ENCODE measurements at regions not wholly inside any gene's neighbourhood (a gene's known extent, or its start where the extent isn't known, plus 50 kb on each side); places are given as distances from the start of the nearest gene placed in this dataset.

DNA sequence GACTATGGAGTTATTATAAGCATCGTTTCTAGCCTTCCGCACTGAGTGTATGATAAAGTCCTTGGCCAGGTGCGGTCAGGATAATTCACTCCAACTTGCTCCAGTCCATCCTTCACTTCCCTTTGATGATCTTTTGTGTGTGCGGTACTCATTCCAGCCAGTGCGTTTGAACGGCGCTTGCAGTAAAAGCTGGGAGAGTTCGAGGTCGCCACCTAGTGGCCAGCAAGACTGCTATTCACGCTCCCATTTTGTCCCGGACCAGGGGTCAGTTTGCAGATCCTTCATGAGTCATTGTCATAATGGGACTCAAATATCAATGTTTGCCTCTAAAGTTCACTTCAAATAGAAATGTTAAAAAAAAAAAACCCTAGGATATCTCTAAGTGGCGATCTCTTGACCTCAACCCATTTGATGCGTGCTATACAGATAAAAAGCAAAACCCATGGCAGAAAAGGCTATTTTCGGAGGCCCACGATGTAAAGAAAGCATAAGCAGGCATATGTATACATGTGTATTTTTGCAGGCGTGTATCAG is 417.1 kb downstream of the TMEM114 start:
- TF ChIP-seq, protein P1, sequence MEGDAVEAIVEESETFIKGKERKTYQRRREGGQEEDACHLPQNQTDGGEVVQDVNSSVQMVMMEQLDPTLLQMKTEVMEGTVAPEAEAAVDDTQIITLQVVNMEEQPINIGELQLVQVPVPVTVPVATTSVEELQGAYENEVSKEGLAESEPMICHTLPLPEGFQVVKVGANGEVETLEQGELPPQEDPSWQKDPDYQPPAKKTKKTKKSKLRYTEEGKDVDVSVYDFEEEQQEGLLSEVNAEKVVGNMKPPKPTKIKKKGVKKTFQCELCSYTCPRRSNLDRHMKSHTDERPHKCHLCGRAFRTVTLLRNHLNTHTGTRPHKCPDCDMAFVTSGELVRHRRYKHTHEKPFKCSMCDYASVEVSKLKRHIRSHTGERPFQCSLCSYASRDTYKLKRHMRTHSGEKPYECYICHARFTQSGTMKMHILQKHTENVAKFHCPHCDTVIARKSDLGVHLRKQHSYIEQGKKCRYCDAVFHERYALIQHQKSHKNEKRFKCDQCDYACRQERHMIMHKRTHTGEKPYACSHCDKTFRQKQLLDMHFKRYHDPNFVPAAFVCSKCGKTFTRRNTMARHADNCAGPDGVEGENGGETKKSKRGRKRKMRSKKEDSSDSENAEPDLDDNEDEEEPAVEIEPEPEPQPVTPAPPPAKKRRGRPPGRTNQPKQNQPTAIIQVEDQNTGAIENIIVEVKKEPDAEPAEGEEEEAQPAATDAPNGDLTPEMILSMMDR (IDR thresholded peaks at IDR 0.05) = peak; percentile 47
- Mint-ChIP-seq H3K4me3 (ENCODE audit: unreplicated experiment) (no peak overlapping the region), H3K4me1 (ENCODE audit: unreplicated experiment) (no peaks in the 10 kb centered on the region)

DNA sequence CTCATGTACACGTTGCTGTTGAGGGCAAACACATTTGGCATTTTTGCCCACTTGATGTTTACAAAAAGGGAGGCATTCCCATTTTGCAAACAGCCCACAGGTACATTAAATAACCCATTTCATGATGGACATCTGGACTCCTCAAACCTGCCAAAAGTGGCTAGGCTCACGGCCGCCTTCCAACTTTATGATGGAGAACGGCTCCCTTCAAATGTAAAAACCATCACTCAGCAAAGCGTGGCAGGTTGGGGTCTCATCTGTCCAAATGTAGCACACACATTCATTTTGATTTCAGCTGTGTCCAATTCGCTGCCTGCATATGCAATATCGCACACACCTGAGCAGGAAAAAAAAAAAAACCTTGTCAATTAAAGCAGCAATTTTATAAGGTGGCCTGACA is 417.8 kb downstream of the TMEM114 start:
- Mint-ChIP-seq H3K27me3 (ENCODE audit: unreplicated experiment) (no peaks in the 10 kb centered on the region), H3K9me3 (ENCODE audit: unreplicated experiment) (peaks cover 31% of the 10 kb centered on the region), H3K4me1 (ENCODE audit: unreplicated experiment) (no peaks in the 10 kb centered on the region), H3K4me3 (ENCODE audit: unreplicated experiment) (no peak overlapping the region), H3K36me3 (ENCODE audit: unreplicated experiment) (no peaks in the 10 kb centered on the region), H3K27ac (ENCODE audit: unreplicated experiment) (no peak overlapping the region)
- DNase-seq (ENCODE audit: extremely low spot score, unreplicated experiment) = no peak
- TF ChIP-seq, protein P1 (IDR thresholded peaks at IDR 0.05) = no peak

More for the DNA sequence above, 417.1 kb downstream of the TMEM114 start:
- Mint-ChIP-seq H3K27me3 (ENCODE audit: unreplicated experiment) (no peaks in the 10 kb centered on the region), H3K27ac (ENCODE audit: unreplicated experiment) (no peak overlapping the region), H3K36me3 (ENCODE audit: unreplicated experiment) (no peaks in the 10 kb centered on the region), H3K9me3 (ENCODE audit: unreplicated experiment) (peaks cover 25% of the 10 kb centered on the region)
- no peak for DNase-seq (ENCODE audit: extremely low spot score, unreplicated experiment)

DNA sequence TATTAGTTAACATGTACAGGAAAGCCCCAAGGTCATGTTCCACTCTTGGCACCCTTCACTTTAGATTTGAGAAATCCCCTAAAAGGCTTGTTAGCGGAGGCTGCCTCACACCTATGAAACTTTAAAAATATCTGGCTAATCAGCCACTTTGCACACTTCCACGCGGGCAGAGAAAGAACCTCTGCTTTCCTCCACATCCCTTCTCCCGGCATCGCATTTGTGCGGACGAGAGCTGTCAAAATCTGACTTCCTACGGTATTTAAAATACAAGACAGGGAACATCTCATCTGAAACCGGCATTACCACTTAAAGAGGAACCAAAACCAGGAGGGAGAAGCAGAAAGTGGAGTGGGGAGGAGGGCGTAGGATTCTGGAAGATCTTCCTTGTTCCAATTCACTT is 422.3 kb downstream of the TMEM114 start:
- peaks cover 25% of the 10 kb centered on the region for H3K9me3 Mint-ChIP-seq (ENCODE audit: unreplicated experiment)
- no peak overlapping the region for H3K4me3 Mint-ChIP-seq (ENCODE audit: unreplicated experiment)
- H3K36me3 Mint-ChIP-seq (ENCODE audit: unreplicated experiment) = no peaks in the 10 kb centered on the region
- no peaks in the 10 kb centered on the region for H3K4me1 Mint-ChIP-seq (ENCODE audit: unreplicated experiment)
- DNase-seq (ENCODE audit: extremely low spot score, unreplicated experiment) = no peak
- TF ChIP-seq, protein P1 (IDR thresholded peaks at IDR 0.05) = no peak
- no peak overlapping the region for H3K27ac Mint-ChIP-seq (ENCODE audit: unreplicated experiment)
- H3K27me3 Mint-ChIP-seq (ENCODE audit: unreplicated experiment) = no peaks in the 10 kb centered on the region

DNA sequence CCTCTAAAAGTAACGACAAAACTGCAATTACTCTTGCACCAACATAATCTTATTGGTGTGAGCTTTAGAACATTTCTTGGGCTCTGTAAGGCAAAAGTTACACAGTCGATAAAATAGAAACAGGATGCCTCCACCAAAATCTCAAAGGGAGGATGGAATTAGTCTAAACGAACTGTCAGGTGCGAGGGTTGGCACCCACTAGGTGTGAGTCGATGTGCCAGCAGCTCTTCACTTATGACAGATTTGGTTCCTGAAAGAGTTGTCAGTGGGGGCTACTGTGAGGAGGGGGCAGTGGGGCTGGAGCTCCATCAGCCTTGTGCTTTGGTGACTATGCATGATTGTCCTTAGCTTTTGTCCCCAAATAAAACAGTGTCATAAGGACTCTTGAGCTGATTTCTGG is 422.9 kb downstream of the TMEM114 start:
- peaks cover 25% of the 10 kb centered on the region for H3K9me3 Mint-ChIP-seq (ENCODE audit: unreplicated experiment)
- H3K27ac Mint-ChIP-seq (ENCODE audit: unreplicated experiment) = no peak overlapping the region
- DNase-seq (ENCODE audit: extremely low spot score, unreplicated experiment) = no peak
- H3K27me3 Mint-ChIP-seq (ENCODE audit: unreplicated experiment) = no peaks in the 10 kb centered on the region
- TF ChIP-seq, protein P1 (IDR thresholded peaks at IDR 0.05) = no peak
- H3K4me3 Mint-ChIP-seq (ENCODE audit: unreplicated experiment) = no peak overlapping the region
- H3K36me3 Mint-ChIP-seq (ENCODE audit: unreplicated experiment) = no peaks in the 10 kb centered on the region
- H3K4me1 Mint-ChIP-seq (ENCODE audit: unreplicated experiment) = no peaks in the 10 kb centered on the region

DNA sequence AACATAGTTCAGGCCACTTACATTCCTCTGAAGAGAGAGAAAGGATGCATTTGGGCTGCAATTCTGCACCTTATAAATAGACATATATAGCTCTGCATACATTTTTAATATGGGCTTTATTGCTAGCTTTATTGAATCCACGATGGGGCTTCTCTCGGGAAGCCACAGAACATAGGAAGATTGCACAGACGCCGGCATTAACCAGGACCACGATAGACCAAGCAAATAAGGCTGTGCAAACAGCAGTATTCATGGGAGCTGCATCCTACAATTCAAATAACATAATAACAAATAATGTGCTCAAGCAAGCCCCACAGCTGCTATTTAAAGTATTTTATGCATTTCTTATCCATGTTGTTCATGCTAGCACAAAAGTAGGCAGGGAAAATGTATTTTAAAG is 432.3 kb downstream of the TMEM114 start:
- no peaks in the 10 kb centered on the region for H3K4me1 Mint-ChIP-seq (ENCODE audit: unreplicated experiment)
- peaks cover 47% of the 10 kb centered on the region for H3K9me3 Mint-ChIP-seq (ENCODE audit: unreplicated experiment)
- H3K4me3 Mint-ChIP-seq (ENCODE audit: unreplicated experiment) = no peak overlapping the region
- no peak for DNase-seq (ENCODE audit: extremely low spot score, unreplicated experiment)
- peaks cover 1% of the 10 kb centered on the region for H3K36me3 Mint-ChIP-seq (ENCODE audit: unreplicated experiment)
- TF ChIP-seq, protein P1 (IDR thresholded peaks at IDR 0.05) = no peak
- no peaks in the 10 kb centered on the region for H3K27me3 Mint-ChIP-seq (ENCODE audit: unreplicated experiment)
- no peak overlapping the region for H3K27ac Mint-ChIP-seq (ENCODE audit: unreplicated experiment)
